Calu3 (cell line): ENCODE measurements at regions not wholly inside any gene's neighbourhood (a gene's known extent, or its start where the extent isn't known, plus 50 kb on each side); places are given as distances from the start of the nearest gene placed in this dataset.
A peak's percentile ranks its signal among the peaks of the same experiment; 100 is the strongest.

Source experiments
- BruUV-seq: library from RNA; stranded (reverse); fragments of 400-500 nt; replicated peaks from 2 replicates; lab custom pipeline; 2021; lab: Mats Ljungman, UMichigan
- CTCF ChIA-PET: fragments of 300-600 bp; sonication (Branson Sonifier 250); formaldehyde crosslinking; loops from one replicate; lab custom pipeline; 2022; ENCODE audit warnings: antibody characterized with exemption; lab: Charles Lee
- DNase-seq: peaks from one replicate; pipeline ENCODE4 v3.0.0; 2022
- H3K27ac Mint-ChIP-seq: one replicate; pipeline ENCODE4 v1.8.0; 2022; ENCODE audit warnings: mixed read lengths; ENCODE audit not compliant: unreplicated experiment
- H3K27me3 Mint-ChIP-seq: one replicate; pipeline ENCODE4 v1.8.0; 2022; ENCODE audit warnings: mixed read lengths; ENCODE audit not compliant: unreplicated experiment
- H3K36me3 Mint-ChIP-seq: one replicate; pipeline ENCODE4 v1.8.0; 2022; ENCODE audit warnings: mild to moderate bottlenecking, moderate library complexity, mixed read lengths; ENCODE audit not compliant: insufficient read depth, unreplicated experiment
- H3K4me1 Mint-ChIP-seq: one replicate; pipeline ENCODE4 v1.8.0; 2022; ENCODE audit warnings: mild to moderate bottlenecking, low read depth, mixed read lengths; ENCODE audit not compliant: unreplicated experiment
- H3K4me3 Mint-ChIP-seq: one replicate; pipeline ENCODE4 v1.8.0; 2022; ENCODE audit warnings: mild to moderate bottlenecking, low read depth, moderate library complexity, mixed read lengths; ENCODE audit not compliant: unreplicated experiment
- H3K9me3 Mint-ChIP-seq: one replicate; pipeline ENCODE4 v1.8.0; 2022; ENCODE audit warnings: low read depth, mixed read lengths; ENCODE audit not compliant: unreplicated experiment
- CTCF ChIP-seq: fragments of 200-600 bp; IDR thresholded peaks from one replicate; pipeline ENCODE4 v1.8.0; 2022; ENCODE audit warnings: antibody characterized with exemption; ENCODE audit not compliant: unreplicated experiment
- intact Hi-C: fragments of 100-400 bp; cut with micrococcal nuclease; formaldehyde crosslinking; loops from one replicate; pipeline ENCODE4 v1.10.0; 2022; ENCODE audit not compliant: unreplicated experiment

GRCh38 chr7:115747174-115747573 lies 283.4 kb downstream of the TFEC start:
- DNase-seq = peak; percentile 6
- BruUV-seq = no TSS peak
- no peak for TF ChIP-seq CTCF
- CTCF ChIA-PET = interaction anchor here (0.9 to 1.0 kb wide), 2 partner anchors 104 to 882 kb away, joined by 3 to 4 read pairs; no protein-coding TSS in a partner anchor
- no peak overlapping the region for H3K4me3 Mint-ChIP-seq
- H3K27ac Mint-ChIP-seq = no peak overlapping the region
- H3K27me3 Mint-ChIP-seq = no peaks in the 10 kb centered on the region
- intact Hi-C loops = loop anchor here (5.0 to 10.0 kb wide), 3 partner anchors 360 to 515 kb away; no protein-coding TSS in a partner anchor
- no peaks in the 10 kb centered on the region for H3K9me3 Mint-ChIP-seq
- H3K4me1 Mint-ChIP-seq = no peaks in the 10 kb centered on the region
- no peaks in the 10 kb centered on the region for H3K36me3 Mint-ChIP-seq

GRCh38 chr7:115740043-115740442 lies 290.5 kb downstream of the TFEC start:
- Mint-ChIP-seq H3K27ac (no peak overlapping the region), H3K4me3 (no peak overlapping the region)

GRCh38 chr7:115734641-115735040 lies 295.9 kb downstream of the TFEC start:
- CTCF ChIA-PET = no interaction called here
- Mint-ChIP-seq H3K9me3 (no peaks in the 10 kb centered on the region), H3K27me3 (no peaks in the 10 kb centered on the region), H3K4me3 (no peak overlapping the region), H3K4me1 (no peaks in the 10 kb centered on the region), H3K36me3 (no peaks in the 10 kb centered on the region), H3K27ac (no peak overlapping the region)
- no peak for DNase-seq
- BruUV-seq = no TSS peak
- intact Hi-C loops = no loop called here
- TF ChIP-seq CTCF = no peak

More at GRCh38 chr7:115740043-115740442, 290.5 kb downstream of the TFEC start:
- intact Hi-C loops = loop anchor here (10.0 kb wide), 1 partner anchor 385 kb away; no protein-coding TSS in a partner anchor
- BruUV-seq = no TSS peak
- no peak for DNase-seq
- Mint-ChIP-seq H3K4me1 (no peaks in the 10 kb centered on the region), H3K9me3 (no peaks in the 10 kb centered on the region), H3K27me3 (no peaks in the 10 kb centered on the region), H3K36me3 (no peaks in the 10 kb centered on the region)
- CTCF ChIA-PET = no interaction called here
- no peak for TF ChIP-seq CTCF

GRCh38 chr7:115731796-115732471 lies 298.6 kb downstream of the TFEC start:
- no peaks in the 10 kb centered on the region for H3K36me3 Mint-ChIP-seq
- no peaks in the 10 kb centered on the region for H3K27me3 Mint-ChIP-seq
- no peaks in the 10 kb centered on the region for H3K9me3 Mint-ChIP-seq
- DNase-seq = no peak
- TF ChIP-seq CTCF = no peak
- H3K4me1 Mint-ChIP-seq = no peaks in the 10 kb centered on the region
- no TSS peak for BruUV-seq
- intact Hi-C loops = no loop called here
- CTCF ChIA-PET = no interaction called here
- no peak overlapping the region for H3K4me3 Mint-ChIP-seq
- H3K27ac Mint-ChIP-seq = no peak overlapping the region
